NOMO-1 treated with DMSO at 0.1 percent for 48 hours (cell line): ENCODE measurements at regions not wholly inside any gene's neighbourhood (a gene's known extent, or its start where the extent isn't known, plus 50 kb on each side); places are given as distances from the start of the nearest gene placed in this dataset.

Source experiments
- DNase-seq: peaks from one replicate; lab custom pipeline; 2025; ENCODE audit not compliant: unreplicated experiment; lab: John Stamatoyannopoulos, UW

DNA sequence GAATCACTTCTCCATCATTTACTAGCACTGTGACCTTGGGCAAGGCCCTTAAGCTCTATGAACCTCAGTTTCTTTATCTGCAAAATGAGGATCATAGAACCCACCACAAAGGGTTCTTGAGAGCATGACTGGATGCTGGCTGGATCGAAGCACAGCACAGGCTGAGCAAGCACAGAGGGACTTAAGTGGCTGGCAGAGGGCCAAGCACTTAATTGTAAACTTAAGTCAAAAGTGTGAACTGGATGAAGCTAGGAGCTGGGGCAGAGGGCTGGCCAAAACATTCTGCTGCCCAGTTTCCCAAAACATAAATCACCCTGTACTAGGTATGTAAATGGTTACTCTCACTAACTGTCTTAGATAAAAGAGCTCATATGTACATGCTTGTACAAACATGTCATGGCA lies 112.3 kb upstream of the WWC1 start:
- no peak for DNase-seq

DNA sequence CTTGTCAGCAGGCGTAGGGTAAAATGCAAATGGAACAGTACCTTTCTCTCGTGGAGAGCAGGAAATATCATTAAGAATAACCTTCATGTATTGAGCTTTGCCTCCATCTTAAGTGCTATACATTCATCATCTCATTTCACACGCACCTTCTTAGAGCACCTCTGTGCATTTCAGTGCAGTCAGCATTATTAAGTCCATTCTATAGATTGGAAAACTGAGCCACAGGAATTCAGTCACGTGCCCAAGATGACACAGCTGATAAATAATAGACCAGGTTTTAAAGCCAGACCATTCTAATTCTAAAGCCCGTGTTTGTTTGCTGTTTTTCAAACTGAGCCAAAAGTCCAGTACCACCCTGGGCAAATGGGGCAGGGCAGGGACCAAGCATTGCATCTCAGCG lies 109.2 kb upstream of the WWC1 start:
- no peak for DNase-seq

DNA sequence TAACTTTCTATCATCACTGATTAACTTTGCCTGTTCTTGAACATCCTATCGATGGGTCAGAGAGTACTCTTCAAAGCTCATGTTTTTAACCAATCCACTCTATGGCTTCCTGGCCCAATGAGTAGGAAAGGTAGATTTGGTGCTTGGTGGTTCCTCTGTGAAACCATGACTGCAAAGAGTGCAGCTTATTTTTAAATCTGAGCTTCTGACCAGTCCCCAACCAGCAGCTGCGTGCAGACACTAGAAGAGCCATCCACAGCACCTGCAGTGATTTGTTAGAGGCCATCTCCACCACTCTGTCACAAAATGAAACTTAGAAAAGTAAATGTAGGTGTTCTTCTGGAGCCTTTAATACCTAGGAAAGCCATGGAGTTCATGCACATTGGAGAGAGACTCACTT lies 107.3 kb upstream of the WWC1 start:
- no peak for DNase-seq

DNA sequence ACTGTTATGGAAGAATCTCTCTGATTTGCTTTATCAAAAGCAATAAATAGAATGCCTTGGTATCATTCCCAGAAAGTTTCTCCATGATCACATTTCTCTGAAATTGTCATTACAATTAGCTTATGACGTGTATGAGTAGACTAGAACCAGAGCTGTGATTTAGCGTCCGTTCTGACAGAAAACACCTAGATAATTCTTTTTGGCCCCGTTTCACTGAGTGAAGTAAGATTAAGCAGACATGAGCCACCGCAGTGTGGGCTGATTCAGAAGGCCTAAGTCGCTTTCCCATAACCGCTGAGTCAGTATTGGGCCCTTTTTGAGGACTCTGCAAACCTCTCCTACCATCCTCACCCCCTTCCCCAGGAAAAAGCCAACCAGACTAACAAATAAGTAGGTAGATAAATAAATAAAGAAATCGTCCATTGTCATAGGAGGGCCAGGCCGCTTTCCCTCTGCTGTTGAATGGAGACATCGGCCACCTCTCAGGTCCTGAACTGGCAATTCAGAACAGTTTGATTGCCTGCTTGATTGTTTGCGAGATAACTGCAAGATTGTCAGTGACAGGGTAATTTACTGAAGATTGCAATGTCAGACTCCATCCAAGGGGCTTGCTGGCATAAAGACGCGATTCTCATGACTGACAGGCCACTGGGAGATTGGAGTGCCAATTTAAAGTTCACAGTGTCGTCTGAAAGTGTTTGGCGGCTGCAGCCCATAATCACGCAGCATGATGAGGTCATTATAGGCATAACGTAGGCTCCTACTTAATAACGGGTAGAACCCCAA lies 105.0 kb upstream of the WWC1 start:
- no peak for DNase-seq

DNA sequence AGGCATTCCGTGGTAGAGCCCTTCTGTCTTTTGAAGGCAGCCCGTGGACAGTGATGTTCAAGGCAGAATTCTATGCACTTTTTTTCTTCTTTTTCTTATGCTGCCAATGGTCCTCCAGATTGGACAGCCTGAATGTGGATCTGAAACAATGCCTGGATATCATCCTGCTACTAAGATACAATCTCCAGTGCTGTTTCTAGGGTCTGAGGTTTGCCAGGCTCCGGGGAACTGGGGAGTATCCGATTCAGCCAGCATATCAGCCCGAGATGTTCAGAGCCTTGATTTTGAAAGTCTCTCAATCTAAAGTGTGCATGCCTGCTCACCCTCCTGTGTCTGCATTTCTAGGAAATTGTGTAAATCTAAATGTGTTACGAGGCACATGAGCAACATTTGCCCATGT lies 103.8 kb upstream of the WWC1 start:
- DNase-seq: no peak

DNA sequence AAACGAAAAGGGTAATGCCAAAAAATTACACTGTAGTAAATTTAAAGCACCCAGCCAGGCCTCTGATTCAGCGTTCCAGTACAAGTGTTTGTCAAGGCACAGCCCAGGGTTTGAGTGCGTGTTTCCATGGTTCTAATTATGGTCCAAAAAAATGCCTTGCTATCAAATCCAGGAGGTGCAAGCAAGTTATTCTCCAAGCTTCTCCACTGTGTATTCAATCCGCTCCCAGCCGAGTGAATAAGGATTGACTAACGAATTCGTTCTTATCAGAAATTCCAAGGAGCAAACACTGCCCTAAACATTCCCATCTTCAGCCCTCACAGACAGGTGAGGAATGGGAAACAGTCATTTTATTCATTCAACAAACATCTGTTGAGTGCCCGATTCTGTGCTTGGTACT lies 103.3 kb upstream of the WWC1 start:
- no peak for DNase-seq

DNA sequence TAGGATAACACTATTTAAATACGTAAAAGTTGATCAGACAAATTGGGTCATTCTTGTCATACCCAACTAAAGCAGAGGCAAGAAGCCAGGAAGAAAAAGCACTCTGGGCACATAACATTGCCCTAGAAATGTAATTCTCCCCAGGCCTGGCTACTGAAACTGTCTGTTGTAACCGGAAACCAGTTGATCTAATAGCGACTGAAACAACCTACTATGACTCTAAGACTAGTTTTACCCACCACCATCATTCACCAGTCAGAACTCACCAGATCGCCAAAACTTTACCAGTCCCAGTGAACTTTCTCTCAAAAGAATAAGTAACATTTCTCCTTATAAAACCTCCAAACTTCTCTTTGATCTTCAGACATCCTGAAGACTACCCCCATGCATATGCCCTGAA lies 99.3 kb upstream of the WWC1 start:
- no peak for DNase-seq

DNA sequence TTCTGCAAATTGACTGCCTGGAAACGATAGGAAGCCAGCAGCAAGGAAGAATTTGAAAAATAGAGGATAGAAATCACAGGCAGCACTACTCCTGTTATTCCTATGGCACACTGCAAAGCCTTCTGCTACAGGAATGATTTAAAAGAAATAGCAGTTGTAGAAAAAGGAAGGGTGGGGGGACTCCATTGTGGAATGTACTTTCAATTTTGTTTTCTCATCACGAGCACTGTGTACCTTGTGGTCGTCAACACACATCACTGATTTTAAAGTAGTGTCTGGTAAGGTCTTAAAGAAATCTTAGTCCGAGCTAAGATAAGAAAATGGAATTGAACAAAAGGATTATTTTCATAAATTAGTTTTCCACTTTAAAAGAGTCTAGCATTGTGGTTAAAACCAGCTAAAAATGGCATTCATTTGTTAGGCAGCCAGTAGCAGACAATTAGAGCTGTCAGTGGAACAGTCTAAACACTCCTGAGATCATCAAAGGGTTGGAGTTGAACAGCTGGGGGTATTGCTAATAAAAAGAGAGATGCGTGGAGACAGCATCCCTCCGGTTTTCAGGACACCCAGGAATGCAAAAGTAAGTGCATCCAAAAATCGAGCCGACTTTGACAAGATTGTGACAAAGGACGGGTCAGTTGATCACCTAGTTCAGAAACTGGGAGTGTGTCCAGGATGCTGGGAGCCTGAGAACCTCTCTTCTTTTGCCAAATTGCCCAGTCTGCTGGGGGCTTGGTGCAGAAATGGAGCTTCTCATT lies 97.8 kb upstream of the WWC1 start:
- DNase-seq: no peak

DNA sequence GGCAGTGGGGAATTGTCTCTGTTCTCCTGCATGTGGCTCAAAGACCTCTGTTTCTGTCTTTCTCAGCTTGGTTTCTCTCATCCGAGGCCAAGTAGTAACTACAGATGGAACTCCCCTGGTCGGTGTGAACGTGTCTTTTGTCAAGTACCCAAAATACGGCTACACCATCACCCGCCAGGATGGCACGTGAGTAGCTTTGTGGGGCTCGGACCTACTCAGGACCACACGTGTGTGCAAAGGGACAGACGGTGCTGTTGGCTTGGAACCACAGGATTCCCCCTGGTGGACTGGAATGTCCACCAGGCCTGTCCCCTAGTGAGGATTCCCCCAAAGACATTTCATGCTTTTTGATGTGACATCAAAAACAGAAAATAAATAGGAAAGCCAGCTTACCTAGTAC lies 96.3 kb upstream of the WWC1 start:
- no peak for DNase-seq

DNA sequence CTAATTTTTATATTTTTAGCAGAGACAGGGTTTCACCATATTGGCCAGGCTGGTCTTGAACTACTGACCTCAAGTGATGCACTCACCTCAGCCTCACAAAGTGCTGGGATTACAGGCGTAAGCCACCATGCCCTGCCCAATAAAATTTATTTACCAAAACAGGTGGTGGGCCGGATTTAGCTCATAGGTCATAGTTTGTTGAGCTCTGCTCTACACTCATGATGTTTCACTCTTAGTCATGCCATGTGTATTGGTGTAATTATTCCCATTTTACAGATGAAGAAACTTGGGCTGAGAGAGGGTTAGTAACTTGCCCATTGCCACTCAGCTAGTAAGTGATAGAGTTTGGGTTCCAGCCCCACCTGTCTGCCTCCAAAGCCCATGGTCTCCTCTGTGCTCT lies 93.1 kb upstream of the WWC1 start:
- DNase-seq: no peak

DNA sequence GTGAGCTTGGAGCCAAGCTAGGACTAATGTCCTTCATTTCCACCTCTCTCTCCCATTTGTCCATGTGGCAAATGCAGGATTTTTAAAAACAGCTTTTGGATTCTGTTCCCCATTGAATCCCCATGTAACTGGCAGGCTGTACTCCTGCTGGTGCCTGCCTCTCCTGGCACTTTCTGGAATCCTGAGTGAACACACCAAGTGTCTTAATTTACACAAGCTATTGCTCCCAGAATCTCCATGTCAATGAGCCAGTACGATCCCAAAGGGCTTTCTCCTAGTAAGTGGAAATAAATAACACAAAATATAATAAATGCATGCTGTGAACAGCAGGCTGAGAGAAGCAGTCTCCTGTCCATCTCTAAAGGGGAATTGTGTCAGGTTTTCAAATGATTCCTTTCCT lies 88.4 kb upstream of the WWC1 start:
- no peak for DNase-seq

DNA sequence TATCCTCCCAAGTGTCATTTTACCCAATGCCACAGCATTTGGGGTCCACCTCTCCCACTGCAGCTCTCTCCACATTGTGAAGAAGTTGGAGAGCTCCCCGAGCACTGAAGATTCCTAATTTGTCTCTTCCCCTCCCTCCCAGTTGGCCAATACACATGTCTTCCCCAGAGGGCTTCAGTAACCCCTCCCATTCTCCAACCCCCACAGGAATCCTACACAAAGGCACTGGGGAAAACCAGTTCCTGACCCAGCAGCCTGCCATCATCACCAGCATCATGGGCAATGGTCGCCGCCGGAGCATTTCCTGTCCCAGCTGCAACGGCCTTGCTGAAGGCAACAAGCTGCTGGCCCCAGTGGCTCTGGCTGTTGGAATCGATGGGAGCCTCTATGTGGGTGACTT lies 87.3 kb upstream of the WWC1 start:
- DNase-seq: no peak

DNA sequence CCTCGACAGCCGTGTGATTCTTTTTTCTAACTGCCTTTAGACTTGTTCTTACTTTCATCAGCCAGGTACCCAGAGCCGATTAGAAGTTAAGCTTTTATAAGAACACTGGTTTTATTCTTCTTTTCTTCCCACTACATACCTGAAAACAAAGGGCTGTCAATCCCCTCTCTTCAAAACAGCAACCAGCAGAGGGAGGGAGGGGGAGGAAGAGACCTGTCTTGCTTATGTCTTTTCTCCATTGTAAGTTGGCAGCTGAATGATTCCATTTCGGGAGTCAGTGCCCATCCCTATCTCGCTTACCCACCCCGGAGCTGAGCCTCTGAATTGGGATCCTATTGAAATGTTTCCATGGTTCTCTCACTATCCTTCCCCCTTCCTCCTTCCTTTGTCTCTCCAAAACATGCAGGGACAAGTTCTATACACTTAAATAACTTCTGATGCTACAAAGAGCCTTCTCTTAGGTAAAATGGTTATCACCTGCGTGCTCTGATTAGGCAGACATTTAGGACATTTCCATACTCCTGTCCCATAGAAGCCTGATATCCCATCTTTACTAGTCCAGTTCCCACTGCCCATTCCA lies 83.9 kb upstream of the WWC1 start:
- no peak for DNase-seq

DNA sequence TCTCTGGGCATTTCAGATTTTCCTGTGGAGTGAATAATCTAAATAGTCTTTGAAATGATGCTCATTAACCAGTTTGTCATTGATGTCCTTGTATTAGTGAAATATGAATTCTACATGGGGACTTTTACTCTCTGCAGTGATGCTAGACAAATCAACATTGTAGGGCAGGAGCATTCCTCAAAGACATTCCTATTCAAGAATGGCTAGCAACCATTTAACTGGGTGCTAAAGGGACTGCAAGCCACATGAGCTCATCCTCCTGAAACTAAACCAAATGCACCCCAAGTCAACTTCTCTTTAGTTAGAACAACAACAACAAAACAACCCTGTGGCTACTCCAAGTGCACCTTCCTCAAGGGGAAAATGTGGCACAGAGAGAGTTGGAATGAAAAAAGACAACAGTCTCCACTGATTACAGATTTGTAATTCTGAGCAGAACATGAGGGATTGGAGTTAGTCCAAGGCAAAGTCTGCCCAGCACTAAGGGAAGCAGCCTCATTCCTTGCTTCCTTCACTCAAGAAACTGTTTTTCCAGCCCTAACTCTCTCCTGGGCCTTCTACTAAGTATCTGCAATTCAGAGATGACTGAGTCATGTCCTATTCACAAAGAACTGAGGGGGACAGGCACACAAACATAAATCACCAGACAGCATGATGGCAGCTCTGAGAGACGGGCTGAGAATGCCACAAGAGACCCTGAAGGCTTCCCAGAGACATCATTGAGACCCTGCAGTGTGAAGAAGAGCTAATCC lies 82.0 kb upstream of the WWC1 start:
- no peak for DNase-seq

DNA sequence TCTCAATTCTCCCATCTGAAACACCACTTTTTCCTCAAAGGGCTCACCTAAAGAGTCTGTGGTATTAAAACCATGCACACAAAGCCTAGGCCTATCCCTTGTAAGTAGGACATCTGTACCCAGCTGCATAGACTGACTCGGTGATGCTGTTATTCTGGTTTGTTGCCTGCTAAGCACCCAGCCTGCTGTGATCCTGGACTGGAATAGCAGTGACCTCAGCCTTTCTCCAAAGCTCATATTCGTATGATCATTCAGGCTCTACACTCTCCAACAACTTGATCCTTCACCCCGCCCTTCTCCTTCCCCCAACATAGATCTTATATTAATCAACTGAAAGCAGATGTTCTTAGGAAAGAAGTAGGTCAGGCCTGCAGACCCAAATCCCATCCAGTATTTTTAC lies 81.4 kb upstream of the WWC1 start:
- no peak for DNase-seq

DNA sequence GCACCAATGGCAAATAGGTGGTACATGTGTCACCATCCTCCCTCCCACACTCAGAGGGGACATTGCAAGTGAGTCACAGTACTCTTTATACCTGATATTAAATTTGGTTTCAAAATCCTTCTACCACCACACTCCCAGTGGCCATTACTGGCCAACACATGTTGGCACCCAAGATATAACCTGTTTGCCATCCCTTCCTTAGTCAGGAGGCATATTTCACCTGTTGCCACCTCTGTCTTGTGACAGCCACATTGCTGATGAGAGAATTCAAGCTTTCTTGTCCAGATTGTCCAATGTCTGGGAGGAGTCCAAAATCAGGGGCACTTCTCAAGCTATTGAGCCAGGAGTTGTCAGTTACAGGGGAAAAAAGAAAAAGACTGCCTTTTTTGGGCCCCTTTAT lies 80.2 kb upstream of the WWC1 start:
- no peak for DNase-seq

DNA sequence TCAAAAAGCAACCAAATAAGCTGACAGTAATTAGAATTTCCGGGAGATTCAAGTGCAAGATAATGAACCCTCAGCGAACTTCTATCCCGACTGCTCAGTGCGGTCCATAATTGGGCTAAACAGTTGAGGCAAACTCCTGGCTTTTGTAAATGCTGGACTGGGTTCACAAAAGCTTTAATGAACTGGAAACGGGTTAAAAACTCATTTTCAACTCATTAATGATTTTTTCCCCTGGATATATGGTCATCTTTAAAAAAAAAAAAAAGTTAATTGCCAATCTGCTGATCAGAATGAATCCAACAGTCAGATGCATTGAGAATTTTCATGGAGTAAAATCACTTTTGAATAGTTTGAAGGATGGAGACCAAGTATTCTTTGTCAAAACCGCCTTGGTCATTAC lies 79.5 kb upstream of the WWC1 start:
- DNase-seq: no peak

DNA sequence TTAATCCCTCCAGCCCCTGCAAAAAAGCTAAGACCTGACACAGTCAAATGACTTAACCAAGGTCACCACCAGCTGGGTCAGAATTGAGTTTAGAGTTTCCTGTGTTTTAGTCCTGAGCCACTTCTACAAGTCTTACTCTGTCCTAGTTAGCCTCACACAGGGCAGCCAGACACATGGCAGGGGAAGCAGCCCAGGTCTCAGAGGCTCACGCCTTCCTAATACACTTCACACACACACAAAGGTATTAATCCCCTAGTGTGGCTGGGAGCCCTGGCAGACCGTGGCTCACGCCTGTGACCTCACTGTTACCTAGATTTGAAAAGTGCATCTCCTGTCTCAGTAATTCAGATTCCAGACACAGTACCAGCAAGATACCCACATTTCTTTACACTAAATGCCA lies 77.4 kb upstream of the WWC1 start:
- no peak for DNase-seq

DNA sequence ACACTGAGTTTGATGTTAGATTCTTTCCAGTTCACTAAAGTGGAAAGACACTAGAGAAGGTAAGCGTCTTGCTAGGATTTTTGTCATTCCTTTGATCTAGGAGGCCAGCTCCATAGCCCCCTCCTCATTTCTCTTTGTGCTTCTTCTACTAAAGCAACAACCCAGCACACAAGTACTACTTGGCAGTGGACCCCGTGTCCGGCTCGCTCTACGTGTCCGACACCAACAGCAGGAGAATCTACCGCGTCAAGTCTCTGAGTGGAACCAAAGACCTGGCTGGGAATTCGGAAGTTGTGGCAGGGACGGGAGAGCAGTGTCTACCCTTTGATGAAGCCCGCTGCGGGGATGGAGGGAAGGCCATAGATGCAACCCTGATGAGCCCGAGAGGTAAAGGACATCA lies 76.6 kb upstream of the WWC1 start:
- no peak for DNase-seq

DNA sequence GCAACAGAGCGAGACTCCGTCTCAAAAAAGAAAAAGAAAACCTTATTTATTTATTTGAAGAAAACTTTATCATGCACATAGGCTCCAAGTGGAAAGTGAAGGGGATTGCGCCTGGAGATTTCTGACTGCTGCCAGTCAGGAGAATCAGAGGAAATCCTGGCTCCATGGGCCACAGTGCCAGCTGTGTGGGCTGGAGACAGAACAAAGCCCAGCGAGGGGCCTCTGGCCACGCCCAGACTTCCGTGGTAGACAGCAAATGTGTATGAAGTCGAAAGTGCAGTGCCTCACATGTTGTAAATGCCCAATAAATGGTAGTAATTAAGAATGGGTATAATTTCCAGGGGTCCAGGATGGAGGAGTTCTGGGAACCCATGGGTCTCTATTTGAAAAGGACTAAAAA lies 75.8 kb upstream of the WWC1 start:
- DNase-seq: no peak

DNA sequence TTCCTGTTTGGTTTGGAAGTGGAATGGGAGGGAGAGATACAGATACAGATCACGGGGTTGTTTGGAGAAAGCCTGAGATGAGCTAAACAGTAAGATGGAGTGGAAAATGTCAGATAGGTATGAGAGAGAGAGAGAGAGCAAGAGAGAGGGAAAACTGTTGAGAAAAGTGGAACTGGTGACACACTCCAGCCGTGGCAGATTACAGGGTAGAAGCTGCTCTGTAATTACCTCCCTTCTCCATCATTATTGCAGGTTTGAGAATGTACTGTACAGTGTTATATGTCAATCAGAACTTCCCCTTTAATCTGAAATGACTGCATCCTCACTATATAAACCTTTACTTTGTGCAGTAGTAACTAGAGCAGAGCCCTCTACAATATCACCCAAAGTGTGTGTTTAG lies 74.5 kb upstream of the WWC1 start:
- no peak for DNase-seq

DNA sequence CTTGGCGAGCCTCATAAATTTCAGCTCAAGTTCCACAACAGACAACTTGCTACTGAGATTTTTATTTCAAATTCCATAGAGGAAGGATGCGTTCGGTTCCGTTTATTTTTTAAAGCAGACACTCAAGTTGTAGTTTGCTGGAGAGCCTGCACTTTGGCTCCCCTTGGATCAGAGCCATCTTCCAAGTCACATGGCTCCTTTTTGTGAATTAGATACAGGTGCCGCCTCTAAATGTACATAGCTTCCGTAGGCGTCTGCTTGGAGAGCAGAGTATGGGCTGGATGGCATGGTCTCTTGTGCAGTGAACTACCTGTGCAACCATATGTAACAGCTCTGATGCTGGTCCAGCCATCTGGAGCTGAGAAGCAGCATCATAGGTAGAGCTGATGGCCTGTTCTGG lies 73.9 kb upstream of the WWC1 start:
- no peak for DNase-seq
